Adrenal gland (tissue), 9 donors: ENCODE measurements at regions not wholly inside any gene's neighbourhood (a gene's known extent, or its start where the extent isn't known, plus 50 kb on each side); places are given as distances from the start of the nearest gene placed in this dataset.

Source experiments
- DNase-seq, 7 donors: peaks; one replicate each; pipeline ENCODE4 v3.0.0-alpha.2; 2019 to 2020
- H3K27ac ChIP-seq, 5 donors: fragments of 200-600 bp; sonication (generic) in 4 of 5; 1 replicate in 3 of 5; 2 replicates in 2 of 5; pipeline versions ENCODE4 v1.5.1 to v1.8.0; 2016 to 2020; ENCODE audit warnings: mild to moderate bottlenecking in 1 of 5
- H3K27me3 ChIP-seq: fragments of 200-600 bp; 2 replicates; pipeline ENCODE4 v1.8.0; 2021
- H3K36me3 ChIP-seq, 2 donors: fragments of 200-600 bp; replicated peaks in 1 of 2; 1 replicate in 1 of 2; 2 replicates in 1 of 2; pipeline versions ENCODE4 v1.5.1 to v1.8.0; 2018 to 2022
- H3K4me1 ChIP-seq, 2 donors: fragments of 200-600 bp; replicated peaks in 1 of 2; 1 replicate in 1 of 2; 2 replicates in 1 of 2; pipeline versions ENCODE4 v1.5.1 to v1.8.0; 2018 to 2021
- H3K4me3 ChIP-seq, 4 donors: fragments of 200-600 bp; sonication (generic) in 3 of 4; one replicate each; pipeline ENCODE4 v1.5.1; 2016 to 2018
- H3K9me3 ChIP-seq, 3 donors: fragments of 200-600 bp; sonication (generic) in 1 of 3; replicated peaks in 1 of 3; 1 replicate in 2 of 3; 2 replicates in 1 of 3; pipeline versions ENCODE4 v1.5.1 to v1.8.0; 2016 to 2021
- CTCF ChIP-seq, 6 experiments: fragments of 450-650 bp in 4 of 6; fragments of 200-600 bp in 2 of 6; sonication (generic) in 1 of 6; IDR thresholded peaks; 1 replicate in 5 of 6; 2 replicates in 1 of 6; pipeline versions ENCODE4 v1.5.1 to v1.8.0; 2016 to 2021; ENCODE audit warnings: antibody characterized with exemption in 6 of 6, mild to moderate bottlenecking in 2 of 6, moderate library complexity in 1 of 6
- POLR2A ChIP-seq, 2 donors: fragments of 450-650 bp; IDR thresholded peaks; one replicate each; pipeline ENCODE4 v1.6.1; 2017; ENCODE audit warnings: antibody characterized with exemption in 2 of 2, mild to moderate bottlenecking in 2 of 2, moderate library complexity in 1 of 2
- WGBS, 4 donors: extraction: QIAGEN DNeasy Blood & Tissue Kit in 2 of 4; methylation state at CpG; one replicate each; pipeline versions ENCODE4 v1.1.5 to v1.1.7; 2013 to 2017; 5-methylcytosine and 5-hydroxymethylcytosine counted together
- intact Hi-C, 2 donors: fragments of 100-400 bp; cut with DNase I; formaldehyde crosslinking; loops; one replicate each; pipeline versions ENCODE4 v1.14.1 to v1.15.0; 2022 to 2023
- donor health status: healthy with polysubstance abuse.
- donor health status: Bipolar disorder and iron deficiency.
- donor health status: DM: yes; HTN: yes; CAD: no.
- donor health status: DM: no; HTN: no; CAD: no.
- donor health status: DM: no; HTN: no; CAD: no.

- no peak overlapping the region for H3K4me3 ChIP-seq
- 67 to 75% (median 75%) methylated on average over 5 of the region's 5 CpGs for whole genome bisulfite sequencing, 4 donors
- H3K27ac ChIP-seq: no peak overlapping the region
- intact Hi-C loops: no loop called here
- H3K4me1 ChIP-seq: no peaks in the 10 kb centered on the region
- TF ChIP-seq POLR2A (IDR thresholded peaks at IDR 0.05): no peak
- TF ChIP-seq CTCF (IDR thresholded peaks at IDR 0.05): no peak
- no peaks in the 10 kb centered on the region for H3K9me3 ChIP-seq
- no peaks in the 10 kb centered on the region for H3K27me3 ChIP-seq
- no peak for DNase-seq
- H3K36me3 ChIP-seq: no peaks in the 10 kb centered on the region
Measured at GRCh38 chr10:28869606-28870201, 192.4 kb downstream of the BAMBI start.

- intact Hi-C loops: no loop called here
- no peak for DNase-seq
- no peaks in the 10 kb centered on the region for H3K27me3 ChIP-seq
- no peak overlapping the region for H3K27ac ChIP-seq
- H3K4me3 ChIP-seq: no peak overlapping the region
- TF ChIP-seq POLR2A (IDR thresholded peaks at IDR 0.05) (no peak), CTCF (IDR thresholded peaks at IDR 0.05) (no peak)
- H3K9me3 ChIP-seq: no peaks in the 10 kb centered on the region
- WGBS, 4 donors: 89 to 98% (median 90%) methylated on average over 3 to 4 of the region's 4 CpGs
- no peaks in the 10 kb centered on the region for H3K36me3 ChIP-seq
- no peaks in the 10 kb centered on the region for H3K4me1 ChIP-seq
Measured at GRCh38 chr10:28871665-28872064, 194.3 kb downstream of the BAMBI start.

- no peak overlapping the region for H3K27ac ChIP-seq
- H3K4me1 ChIP-seq: no peaks in the 10 kb centered on the region
- H3K4me3 ChIP-seq: no peak overlapping the region
- no peak for TF ChIP-seq CTCF (IDR thresholded peaks at IDR 0.05)
- WGBS, 4 donors: 80 to 86% (median 82%) methylated on average over 5 of the region's 5 CpGs
- no peaks in the 10 kb centered on the region for H3K9me3 ChIP-seq
- no peaks in the 10 kb centered on the region for H3K27me3 ChIP-seq
- peak in 1 of 7 donors; percentile 36 for DNase-seq
- intact Hi-C loops: no loop called here
- no peaks in the 10 kb centered on the region for H3K36me3 ChIP-seq
Measured at GRCh38 chr10:28872587-28873165, 195.4 kb downstream of the BAMBI start.

- DNase-seq: no peak
- H3K4me3 ChIP-seq: no peak overlapping the region
- intact Hi-C loops: no loop called here
- H3K36me3 ChIP-seq: no peaks in the 10 kb centered on the region
- WGBS, 4 donors: 89 to 98% (median 91%) methylated on average over 3 to 4 of the region's 4 CpGs
- TF ChIP-seq CTCF (IDR thresholded peaks at IDR 0.05) (no peak), POLR2A (IDR thresholded peaks at IDR 0.05) (no peak)
- H3K27ac ChIP-seq: no peak overlapping the region
- H3K27me3 ChIP-seq: no peaks in the 10 kb centered on the region
- no peaks in the 10 kb centered on the region for H3K9me3 ChIP-seq
- H3K4me1 ChIP-seq: no peaks in the 10 kb centered on the region
Measured at GRCh38 chr10:28873540-28873939, 196.2 kb downstream of the BAMBI start.
